HG03439 (cell line): ENCODE measurements at regions not wholly inside any gene's neighbourhood (a gene's known extent, or its start where the extent isn't known, plus 50 kb on each side); places are given as distances from the start of the nearest gene placed in this dataset.
A peak's percentile ranks its signal among the peaks of the same experiment; 100 is the strongest.
"Not testable (repeated sequence)": the region's sequence is repeated elsewhere in the genome, so short reads cannot be mapped to it uniquely, and the experiment has no call there.

Experiments
- ATAC-seq: cut with Tn5 transposase; IDR thresholded peaks from one replicate; pipeline ENCODE4 v1.9.1; 2021; ENCODE audit warnings: mild to moderate bottlenecking, moderate library complexity; ENCODE audit not compliant: unreplicated experiment

GRCh38 chr13:33644581-33645543 lies 173.1 kb upstream of the RFC3 start:
- ATAC-seq, result no peak

GRCh38 chr13:33645591-33646554 lies 172.1 kb upstream of the RFC3 start:
- ATAC-seq, result no peak

- ATAC-seq, result no peak
Measured at GRCh38 chr13:33649212-33649878, 168.6 kb upstream of the RFC3 start.

- no peak for ATAC-seq
Measured at GRCh38 chr13:33651766-33652165, 166.2 kb upstream of the RFC3 start.

GRCh38 chr13:33657274-33657673 lies 160.7 kb upstream of the RFC3 start:
- ATAC-seq, result no peak

GRCh38 chr13:33659466-33659865 lies 158.5 kb upstream of the RFC3 start:
- no peak for ATAC-seq

GRCh38 chr13:33659894-33660293 lies 158.1 kb upstream of the RFC3 start:
- ATAC-seq, result no peak

GRCh38 chr13:33662392-33662791 lies 155.6 kb upstream of the RFC3 start:
- ATAC-seq, result no peak

- ATAC-seq, result no peak
Measured at GRCh38 chr13:33665626-33666175, 152.2 kb upstream of the RFC3 start.

- ATAC-seq, result no peak
Measured at GRCh38 chr13:33671560-33671959, 146.4 kb upstream of the RFC3 start.

GRCh38 chr13:33672022-33672421 lies 145.9 kb upstream of the RFC3 start:
- ATAC-seq, result not testable (repeated sequence)

- ATAC-seq, result no peak
Measured at GRCh38 chr13:33676045-33676989, 141.6 kb upstream of the RFC3 start.

- no peak for ATAC-seq
Measured at GRCh38 chr13:33677215-33677614, 140.7 kb upstream of the RFC3 start.

GRCh38 chr13:33678084-33678483 lies 139.9 kb upstream of the RFC3 start:
- no peak for ATAC-seq

- ATAC-seq, result peak; percentile 92
Measured at GRCh38 chr13:33678906-33679657, 138.9 kb upstream of the RFC3 start.

GRCh38 chr13:33679658-33680012 lies 138.3 kb upstream of the RFC3 start:
- ATAC-seq, result no peak

GRCh38 chr13:33682020-33682564 lies 135.9 kb upstream of the RFC3 start:
- ATAC-seq, result no peak

- ATAC-seq, result not testable (repeated sequence)
Measured at GRCh38 chr13:33682646-33683045, 135.3 kb upstream of the RFC3 start.

- ATAC-seq, result no peak
Measured at GRCh38 chr13:33683376-33683775, 134.6 kb upstream of the RFC3 start.
